Mammary epithelial cell (primary cell): ENCODE measurements at regions not wholly inside any gene's neighbourhood (a gene's known extent, or its start where the extent isn't known, plus 50 kb on each side); places are given as distances from the start of the nearest gene placed in this dataset.

Experiments used
- EZH2 ChIP-seq: IDR thresholded peaks from 2 replicates; pipeline ENCODE4 v1.6.1; 2012; ENCODE audit warnings: low read length, inconsistent platforms, borderline replicate concordance
- TF ChIP-seq, protein P1 (sequence below), 2 donors: IDR thresholded peaks in 1 of 2; conservative IDR thresholded peaks in 1 of 2; 2 replicates each; pipeline ENCODE4 v1.5.1; 2011 to 2012; ENCODE audit warnings: inconsistent platforms in 2 of 2, low read length in 2 of 2, mild to moderate bottlenecking in 2 of 2, control low read depth in 1 of 2, low read depth in 1 of 2; ENCODE audit not compliant: insufficient read depth in 1 of 2; ENCODE audit errors: extremely low read depth in 1 of 2

DNA sequence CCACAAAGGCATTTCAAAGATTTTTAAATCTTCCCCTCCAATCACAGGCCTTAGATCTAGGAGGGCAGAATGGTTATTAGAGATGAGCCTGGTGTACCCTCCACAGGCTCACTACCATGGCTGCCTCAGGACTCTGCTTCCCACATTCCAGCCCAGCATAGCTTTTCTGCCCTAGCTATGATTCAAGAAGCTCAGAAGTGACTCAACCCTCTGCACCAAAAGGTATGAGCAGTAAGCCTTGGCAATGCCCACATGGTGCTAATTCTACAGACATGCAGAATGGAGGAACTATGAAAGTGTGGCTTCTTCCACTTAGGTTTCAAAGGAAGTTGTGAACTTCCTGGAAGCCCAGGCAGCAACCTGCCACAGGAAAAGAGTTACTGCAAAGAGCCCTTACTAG is 786.2 kb downstream of the SLITRK6 start:
- TF ChIP-seq, protein P1, sequence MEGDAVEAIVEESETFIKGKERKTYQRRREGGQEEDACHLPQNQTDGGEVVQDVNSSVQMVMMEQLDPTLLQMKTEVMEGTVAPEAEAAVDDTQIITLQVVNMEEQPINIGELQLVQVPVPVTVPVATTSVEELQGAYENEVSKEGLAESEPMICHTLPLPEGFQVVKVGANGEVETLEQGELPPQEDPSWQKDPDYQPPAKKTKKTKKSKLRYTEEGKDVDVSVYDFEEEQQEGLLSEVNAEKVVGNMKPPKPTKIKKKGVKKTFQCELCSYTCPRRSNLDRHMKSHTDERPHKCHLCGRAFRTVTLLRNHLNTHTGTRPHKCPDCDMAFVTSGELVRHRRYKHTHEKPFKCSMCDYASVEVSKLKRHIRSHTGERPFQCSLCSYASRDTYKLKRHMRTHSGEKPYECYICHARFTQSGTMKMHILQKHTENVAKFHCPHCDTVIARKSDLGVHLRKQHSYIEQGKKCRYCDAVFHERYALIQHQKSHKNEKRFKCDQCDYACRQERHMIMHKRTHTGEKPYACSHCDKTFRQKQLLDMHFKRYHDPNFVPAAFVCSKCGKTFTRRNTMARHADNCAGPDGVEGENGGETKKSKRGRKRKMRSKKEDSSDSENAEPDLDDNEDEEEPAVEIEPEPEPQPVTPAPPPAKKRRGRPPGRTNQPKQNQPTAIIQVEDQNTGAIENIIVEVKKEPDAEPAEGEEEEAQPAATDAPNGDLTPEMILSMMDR (conservative IDR thresholded peaks at IDR 0.05 in 1 of 2, IDR thresholded peaks at IDR 0.05 in 1 of 2; ENCODE audit: extremely low read depth in 1 of 2, insufficient read depth in 1 of 2, low read depth in 1 of 2, low read length in 2 of 2): no peak
- no peak for TF ChIP-seq EZH2
